HepG2 (cell line): ENCODE measurements at regions not wholly inside any gene's neighbourhood (a gene's known extent, or its start where the extent isn't known, plus 50 kb on each side); places are given as distances from the start of the nearest gene placed in this dataset.

Experiments used
- ATAC-seq: fragments of 200-7000 bp; cut with Tn5 transposase; 3 replicates; pipeline ENCODE4 v1.9.1; 2020; ENCODE audit warnings: mild to moderate bottlenecking, moderate library complexity
- BruUV-seq: library from RNA; stranded (reverse); fragments of 400-500 nt; replicated peaks from 2 replicates; lab custom pipeline; 2021; lab: Mats Ljungman, UMichigan
- CTCF ChIA-PET: fragments of 300-600 bp; formaldehyde crosslinking; extraction: SDS; loops from one replicate; lab custom pipeline; 2021; ENCODE audit warnings: low total read pairs, inconsistent platforms, low intra/inter-chr PET ratio; lab: Yijun Ruan, JAX
- POLR2A ChIA-PET: fragments of 350-600 bp; sonication (Branson Sonifier 250); formaldehyde crosslinking; loops from one replicate; lab custom pipeline; 2020; ENCODE audit warnings: antibody characterized with exemption, inconsistent platforms; lab: Yijun Ruan, JAX
- DNase-seq: peaks from one replicate; pipeline ENCODE4 v3.0.0-alpha.2; 2015; ENCODE audit warnings: low spot score
- FAIRE-seq: peaks from 3 replicates; lab custom pipeline; 2011; peaks lifted over from hg19 to GRCh38; lab: Jason Lieb, UNC
- H2AFZ ChIP-seq: one replicate; pipeline ENCODE4 v1.6.1; 2011; ENCODE audit warnings: low read length, inconsistent platforms
- H3K27ac ChIP-seq: fragments of 300-600 bp; 3 replicates; pipeline ENCODE4 v1.8.0; 2011; ENCODE audit warnings: mixed run types, mild to moderate bottlenecking, mixed read lengths, low read length, inconsistent platforms; ENCODE audit not compliant: insufficient read depth; ENCODE audit errors: extremely low read length
- H3K27me3 ChIP-seq, 2 experiments: fragments of 200-600 bp in 1 of 2; 2 replicates in 1 of 2; 3 replicates in 1 of 2; pipeline versions ENCODE4 v1.6.0 to v1.8.0; 2011; ENCODE audit warnings: low read length in 2 of 2, mild to moderate bottlenecking in 2 of 2, moderate library complexity in 2 of 2, inconsistent platforms in 1 of 2; ENCODE audit not compliant: insufficient read depth in 2 of 2, control insufficient read depth in 1 of 2
- H3K36me3 ChIP-seq, 2 experiments: fragments of 200-600 bp in 1 of 2; replicated peaks in 1 of 2; 2 replicates in 1 of 2; 3 replicates in 1 of 2; pipeline versions ENCODE4 v1.5.1 to v1.8.0; 2011; ENCODE audit warnings: low read length in 2 of 2, inconsistent platforms in 1 of 2; ENCODE audit not compliant: insufficient read depth in 2 of 2, control insufficient read depth in 1 of 2
- H3K4me1 ChIP-seq: 2 replicates; pipeline ENCODE4 v1.5.1; 2012; ENCODE audit warnings: low read length, inconsistent platforms; ENCODE audit not compliant: insufficient read depth
- H3K4me2 ChIP-seq: 2 replicates; pipeline ENCODE4 v1.6.0; 2011; ENCODE audit warnings: low read depth, low read length, inconsistent platforms
- H3K4me3 ChIP-seq, 3 experiments: fragments of 200-600 bp in 1 of 3; sonication (generic), shearing (Covaris generic) in 1 of 3; replicated peaks in 1 of 3; 2 replicates each; pipeline ENCODE4 v1.5.1; 2011 to 2016; ENCODE audit warnings: low read length in 3 of 3, inconsistent platforms in 2 of 3, low read depth in 2 of 3, mild to moderate bottlenecking in 2 of 3, control low read depth in 1 of 3, mixed read lengths in 1 of 3; ENCODE audit not compliant: insufficient read depth in 1 of 3
- H3K79me2 ChIP-seq: one replicate; pipeline ENCODE4 v1.6.1; 2011; ENCODE audit warnings: low read length, inconsistent platforms; ENCODE audit not compliant: insufficient read depth
- H3K9ac ChIP-seq: 2 replicates; pipeline ENCODE4 v1.6.0; 2011; ENCODE audit warnings: mild to moderate bottlenecking, low read depth, low read length, inconsistent platforms; ENCODE audit not compliant: insufficient read depth
- H3K9me3 ChIP-seq: 2 replicates; pipeline ENCODE4 v1.5.1; 2012; ENCODE audit warnings: mild to moderate bottlenecking, low read length
- H4K20me1 ChIP-seq: 2 replicates; pipeline ENCODE4 v1.6.0; 2011; ENCODE audit warnings: inconsistent platforms, mild to moderate bottlenecking, low read length, moderate library complexity; ENCODE audit not compliant: insufficient read depth
- ASH2L ChIP-seq: fragments of 300-600, 200-600 bp; sonication (generic); IDR thresholded peaks from 2 replicates; pipeline ENCODE4 v1.7.0; 2017; ENCODE audit warnings: low read depth, mild to moderate bottlenecking, moderate library complexity, mixed read lengths, low read length; ENCODE audit not compliant: insufficient read length
- PTBP1 ChIP-seq: fragments of 200-400 bp; formaldehyde crosslinking; IDR thresholded peaks from 2 replicates; pipeline ENCODE4 v1.6.1; 2018; ENCODE audit warnings: low read length, low read depth; ENCODE audit not compliant: poor library complexity, severe bottlenecking
- RFX3 ChIP-seq: IDR thresholded peaks from 2 replicates; pipeline ENCODE4 v1.6.1; 2016; ENCODE audit warnings: missing biosample characterization, missing genetic modification reagents
- RFX5 ChIP-seq: IDR thresholded peaks from 2 replicates; pipeline ENCODE4 v1.6.1; 2011; ENCODE audit warnings: low read depth, low read length, improper control_type of control experiment
- SALL2 ChIP-seq: sonication (generic); formaldehyde crosslinking; IDR thresholded peaks from 2 replicates; pipeline ENCODE4 v1.8.1; 2023; ENCODE audit warnings: mild to moderate bottlenecking, missing genetic modification reagents, inconsistent platforms
- ZNF101 ChIP-seq: sonication (generic); formaldehyde crosslinking; IDR thresholded peaks from 2 replicates; pipeline ENCODE4 v1.4.0; 2020; ENCODE audit warnings: mild to moderate bottlenecking, low read depth, missing genetic modification reagents, borderline replicate concordance
- ZNF34 ChIP-seq: sonication (generic); formaldehyde crosslinking; IDR thresholded peaks from 2 replicates; pipeline ENCODE4 v1.4.0; 2020; ENCODE audit warnings: mild to moderate bottlenecking, missing genetic modification reagents, borderline replicate concordance
- ZNF407 ChIP-seq: sonication (generic); formaldehyde crosslinking; IDR thresholded peaks from one replicate; pipeline ENCODE4 v1.5.1; 2020; ENCODE audit warnings: mild to moderate bottlenecking, missing genetic modification reagents; ENCODE audit errors: not compliant biosample characterization
- ZNF546 ChIP-seq: sonication (generic); formaldehyde crosslinking; conservative IDR thresholded peaks from 2 replicates; pipeline ENCODE4 v1.8.1; 2023; ENCODE audit warnings: mild to moderate bottlenecking, missing genetic modification reagents
- ZNF615 ChIP-seq: sonication (generic); formaldehyde crosslinking; IDR thresholded peaks from 2 replicates; pipeline ENCODE4 v1.5.0; 2020; ENCODE audit warnings: mild to moderate bottlenecking, missing genetic modification reagents, borderline replicate concordance
- ZNF720 ChIP-seq: sonication (generic); formaldehyde crosslinking; IDR thresholded peaks from 2 replicates; pipeline ENCODE4 v1.4.0; 2020; ENCODE audit warnings: missing genetic modification reagents
- ZNF761 ChIP-seq: sonication (generic); formaldehyde crosslinking; conservative IDR thresholded peaks from 2 replicates; pipeline ENCODE4 v1.4.0; 2020; ENCODE audit warnings: mild to moderate bottlenecking, missing genetic modification reagents
- ZSCAN21 ChIP-seq: sonication (generic); formaldehyde crosslinking; IDR thresholded peaks from 2 replicates; pipeline ENCODE4 v1.8.0; 2022; ENCODE audit warnings: mild to moderate bottlenecking, missing genetic modification reagents, moderate library complexity, borderline replicate concordance
- WGBS: methylation state at CpG from one replicate; pipeline ENCODE4 v1.1.6; 2017; ENCODE audit warnings: low lambda C conversion rate; 5-methylcytosine and 5-hydroxymethylcytosine counted together
- in situ Hi-C: cut with HindIII; loops from 2 replicates; pipeline ENCODE4 v1.10.0; 2017; ENCODE audit warnings: low pct_unique_long_range_greater_than_20kb; ENCODE audit not compliant: extremely low pct_ligation_motif_present
- intact Hi-C: fragments of 100-400 bp; cut with micrococcal nuclease; formaldehyde crosslinking; loops from one replicate; pipeline ENCODE4 v1.10.0; 2022; ENCODE audit not compliant: unreplicated experiment
- TF ChIP-seq, protein P1 (sequence below): sonication (generic); formaldehyde crosslinking; IDR thresholded peaks from 2 replicates; pipeline ENCODE4 v1.9.0; 2021; ENCODE audit warnings: missing genetic modification reagents, borderline replicate concordance

- TF ChIP-seq, protein P1, sequence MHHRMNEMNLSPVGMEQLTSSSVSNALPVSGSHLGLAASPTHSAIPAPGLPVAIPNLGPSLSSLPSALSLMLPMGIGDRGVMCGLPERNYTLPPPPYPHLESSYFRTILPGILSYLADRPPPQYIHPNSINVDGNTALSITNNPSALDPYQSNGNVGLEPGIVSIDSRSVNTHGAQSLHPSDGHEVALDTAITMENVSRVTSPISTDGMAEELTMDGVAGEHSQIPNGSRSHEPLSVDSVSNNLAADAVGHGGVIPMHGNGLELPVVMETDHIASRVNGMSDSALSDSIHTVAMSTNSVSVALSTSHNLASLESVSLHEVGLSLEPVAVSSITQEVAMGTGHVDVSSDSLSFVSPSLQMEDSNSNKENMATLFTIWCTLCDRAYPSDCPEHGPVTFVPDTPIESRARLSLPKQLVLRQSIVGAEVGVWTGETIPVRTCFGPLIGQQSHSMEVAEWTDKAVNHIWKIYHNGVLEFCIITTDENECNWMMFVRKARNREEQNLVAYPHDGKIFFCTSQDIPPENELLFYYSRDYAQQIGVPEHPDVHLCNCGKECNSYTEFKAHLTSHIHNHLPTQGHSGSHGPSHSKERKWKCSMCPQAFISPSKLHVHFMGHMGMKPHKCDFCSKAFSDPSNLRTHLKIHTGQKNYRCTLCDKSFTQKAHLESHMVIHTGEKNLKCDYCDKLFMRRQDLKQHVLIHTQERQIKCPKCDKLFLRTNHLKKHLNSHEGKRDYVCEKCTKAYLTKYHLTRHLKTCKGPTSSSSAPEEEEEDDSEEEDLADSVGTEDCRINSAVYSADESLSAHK (CRISPR knock-in tag), result no peak
- TF ChIP-seq ZSCAN21 (CRISPR knock-in tag) (no peak), ZNF615 (CRISPR knock-in tag) (no peak), ZNF546 (CRISPR knock-in tag) (no peak), RFX5 (no peak), ASH2L (no peak), ZNF101 (CRISPR knock-in tag) (no peak), ZNF761 (CRISPR knock-in tag) (no peak), PTBP1 (no peak)
Observed at GRCh38 chr9:78775696-78776295, 478.9 kb downstream of the PSAT1 start (continued).

- POLR2A ChIA-PET, result no interaction called here
- DNase-seq, result no peak
- no peak for TF ChIP-seq RFX3 (CRISPR knock-in tag)
- TF ChIP-seq ZNF407 (CRISPR knock-in tag), result no peak
- TF ChIP-seq ZNF720 (CRISPR knock-in tag), result no peak
- TF ChIP-seq SALL2 (CRISPR knock-in tag), result no peak
- no peak for TF ChIP-seq ZNF34 (CRISPR knock-in tag)
Observed at GRCh38 chr9:78777747-78778146, 480.8 kb downstream of the PSAT1 start.

More at GRCh38 chr9:78777747-78778146, 480.8 kb downstream of the PSAT1 start:
- 25% methylated on average over 3 of the region's 4 CpGs for WGBS
- Histone ChIP-seq H3K9me3 (no peaks in the 10 kb centered on the region), H3K4me1 (no peaks in the 10 kb centered on the region), H3K4me3 (no peak overlapping the region), H3K9ac (no peak overlapping the region), H3K27ac (no peak overlapping the region), H3K27me3 (no peaks in the 10 kb centered on the region), H3K4me2 (no peak overlapping the region), H3K79me2 (no peaks in the 10 kb centered on the region), H3K36me3 (no peaks in the 10 kb centered on the region), H2AFZ (no peak overlapping the region), H4K20me1 (no peaks in the 10 kb centered on the region)
- BruUV-seq, result no TSS peak
- FAIRE-seq, result no peak
- ATAC-seq, result no peak
- intact Hi-C loops (no loop called here), in situ Hi-C loops (no loop called here)
- CTCF ChIA-PET, result no interaction called here
